ENCODE measurements at regions not wholly inside any gene's neighbourhood (a gene's known extent, or its start where the extent isn't known, plus 50 kb on each side); places are given as distances from the start of the nearest gene placed in this dataset.

DNA sequence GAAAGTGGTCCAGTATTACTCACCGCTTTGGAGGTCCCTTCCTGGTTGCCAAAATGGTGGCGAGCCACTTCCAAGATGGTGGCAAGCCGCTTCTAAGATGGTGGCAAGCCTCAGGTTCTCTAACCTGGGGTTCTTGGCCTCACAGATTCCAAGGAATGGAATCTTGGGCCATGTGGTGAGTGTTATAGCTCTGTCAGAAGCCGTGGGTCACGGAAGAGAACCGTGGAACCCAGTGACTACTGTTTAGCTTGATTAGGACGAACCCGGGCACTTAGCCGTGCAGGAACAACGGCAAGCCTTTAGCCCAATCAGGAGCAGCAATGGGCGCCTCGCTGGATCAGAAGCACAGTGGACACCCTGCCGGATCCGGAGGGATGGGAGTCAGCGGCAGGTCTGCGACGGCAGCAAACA, 356.2 kb upstream of the TMPRSS15 start:
- TF ChIP-seq, protein P1, sequence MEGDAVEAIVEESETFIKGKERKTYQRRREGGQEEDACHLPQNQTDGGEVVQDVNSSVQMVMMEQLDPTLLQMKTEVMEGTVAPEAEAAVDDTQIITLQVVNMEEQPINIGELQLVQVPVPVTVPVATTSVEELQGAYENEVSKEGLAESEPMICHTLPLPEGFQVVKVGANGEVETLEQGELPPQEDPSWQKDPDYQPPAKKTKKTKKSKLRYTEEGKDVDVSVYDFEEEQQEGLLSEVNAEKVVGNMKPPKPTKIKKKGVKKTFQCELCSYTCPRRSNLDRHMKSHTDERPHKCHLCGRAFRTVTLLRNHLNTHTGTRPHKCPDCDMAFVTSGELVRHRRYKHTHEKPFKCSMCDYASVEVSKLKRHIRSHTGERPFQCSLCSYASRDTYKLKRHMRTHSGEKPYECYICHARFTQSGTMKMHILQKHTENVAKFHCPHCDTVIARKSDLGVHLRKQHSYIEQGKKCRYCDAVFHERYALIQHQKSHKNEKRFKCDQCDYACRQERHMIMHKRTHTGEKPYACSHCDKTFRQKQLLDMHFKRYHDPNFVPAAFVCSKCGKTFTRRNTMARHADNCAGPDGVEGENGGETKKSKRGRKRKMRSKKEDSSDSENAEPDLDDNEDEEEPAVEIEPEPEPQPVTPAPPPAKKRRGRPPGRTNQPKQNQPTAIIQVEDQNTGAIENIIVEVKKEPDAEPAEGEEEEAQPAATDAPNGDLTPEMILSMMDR (IDR thresholded peaks at IDR 0.05): no peak
- Mint-ChIP-seq H3K27ac (no peak overlapping the region), H3K27me3 (ENCODE audit: insufficient read depth) (no peaks in the 10 kb centered on the region), H3K4me1 (ENCODE audit: low read depth) (no peaks in the 10 kb centered on the region), H3K4me3 (no peak overlapping the region), H3K36me3 (ENCODE audit: low read depth) (no peaks in the 10 kb centered on the region), H3K9me3 (peaks cover 34% of the 10 kb centered on the region)
- no peak for DNase-seq

DNA sequence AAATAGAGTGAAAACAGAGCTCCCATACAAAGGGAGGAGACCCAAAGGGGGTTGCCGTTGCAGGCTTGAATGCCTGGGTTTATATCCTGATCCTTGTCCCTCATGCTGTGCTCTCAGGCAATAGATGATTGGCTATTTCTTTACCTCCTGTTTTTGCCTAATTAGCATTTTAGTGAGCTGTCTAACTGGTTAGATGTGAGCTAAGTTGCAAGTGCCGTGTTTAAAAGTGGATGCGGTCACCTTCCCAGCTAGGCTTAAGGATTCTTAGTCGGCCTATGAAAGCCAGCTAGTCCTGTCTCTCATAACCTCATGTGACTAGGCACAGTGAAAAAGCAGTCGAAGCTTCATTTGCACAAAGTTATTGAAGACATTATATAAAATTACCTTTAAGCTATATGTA, 356.7 kb upstream of the TMPRSS15 start:
- Mint-ChIP-seq H3K4me3 (no peak overlapping the region), H3K27ac (no peak overlapping the region), H3K4me1 (ENCODE audit: low read depth) (no peaks in the 10 kb centered on the region), H3K27me3 (ENCODE audit: insufficient read depth) (no peaks in the 10 kb centered on the region), H3K36me3 (ENCODE audit: low read depth) (no peaks in the 10 kb centered on the region), H3K9me3 (peaks cover 37% of the 10 kb centered on the region)
- no peak for DNase-seq
- TF ChIP-seq, protein P1 (IDR thresholded peaks at IDR 0.05): no peak

DNA sequence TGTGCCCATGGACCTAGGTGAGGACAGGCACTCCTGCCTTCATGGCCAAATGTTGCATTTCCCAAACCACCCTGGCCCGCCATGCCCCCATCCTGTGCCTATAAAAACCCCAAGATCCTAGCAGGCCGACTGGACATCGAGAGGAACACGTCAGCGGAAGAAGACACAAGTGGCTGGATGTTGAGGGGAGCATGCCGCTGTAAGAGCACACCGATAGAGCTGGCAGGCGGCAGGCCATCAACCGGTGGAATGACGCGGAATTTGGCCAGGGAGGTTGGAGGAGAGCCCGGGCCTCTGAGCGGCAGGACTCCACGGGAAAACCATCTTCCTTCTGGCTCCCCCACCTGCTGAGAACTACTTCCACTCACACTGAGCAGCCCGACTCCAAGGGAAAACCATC, 361.1 kb upstream of the TMPRSS15 start:
- Mint-ChIP-seq H3K9me3 (peaks cover 34% of the 10 kb centered on the region), H3K27ac (no peak overlapping the region), H3K36me3 (ENCODE audit: low read depth) (no peaks in the 10 kb centered on the region), H3K4me1 (ENCODE audit: low read depth) (no peaks in the 10 kb centered on the region), H3K27me3 (ENCODE audit: insufficient read depth) (no peaks in the 10 kb centered on the region), H3K4me3 (no peak overlapping the region)
- TF ChIP-seq, protein P1 (IDR thresholded peaks at IDR 0.05): no peak
- no peak for DNase-seq

DNA sequence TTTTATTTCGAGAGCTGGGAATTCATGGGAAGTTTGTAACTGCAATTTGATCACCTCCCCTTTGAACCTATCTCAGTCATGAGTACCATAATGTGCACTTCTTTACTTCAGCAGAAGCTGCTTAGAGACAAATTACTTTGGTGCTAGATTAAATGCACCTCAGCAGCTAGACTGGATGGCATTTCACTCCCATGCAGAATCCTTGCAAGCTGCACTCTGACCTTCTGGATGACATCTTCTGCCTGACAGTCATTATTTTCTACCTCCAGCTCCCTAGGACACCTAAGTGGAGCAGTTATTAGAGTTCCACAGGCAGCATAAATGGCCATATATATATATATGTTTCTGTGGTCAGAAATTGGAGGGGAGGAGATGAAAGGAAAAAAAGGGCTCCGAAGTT, 366.0 kb upstream of the TMPRSS15 start:
- TF ChIP-seq, protein P1 (IDR thresholded peaks at IDR 0.05): no peak
- H3K27me3 Mint-ChIP-seq (ENCODE audit: insufficient read depth): no peaks in the 10 kb centered on the region
- no peaks in the 10 kb centered on the region for H3K4me1 Mint-ChIP-seq (ENCODE audit: low read depth)
- no peak overlapping the region for H3K27ac Mint-ChIP-seq
- no peak overlapping the region for H3K4me3 Mint-ChIP-seq
- peaks cover 21% of the 10 kb centered on the region for H3K9me3 Mint-ChIP-seq
- no peaks in the 10 kb centered on the region for H3K36me3 Mint-ChIP-seq (ENCODE audit: low read depth)
- no peak for DNase-seq

DNA sequence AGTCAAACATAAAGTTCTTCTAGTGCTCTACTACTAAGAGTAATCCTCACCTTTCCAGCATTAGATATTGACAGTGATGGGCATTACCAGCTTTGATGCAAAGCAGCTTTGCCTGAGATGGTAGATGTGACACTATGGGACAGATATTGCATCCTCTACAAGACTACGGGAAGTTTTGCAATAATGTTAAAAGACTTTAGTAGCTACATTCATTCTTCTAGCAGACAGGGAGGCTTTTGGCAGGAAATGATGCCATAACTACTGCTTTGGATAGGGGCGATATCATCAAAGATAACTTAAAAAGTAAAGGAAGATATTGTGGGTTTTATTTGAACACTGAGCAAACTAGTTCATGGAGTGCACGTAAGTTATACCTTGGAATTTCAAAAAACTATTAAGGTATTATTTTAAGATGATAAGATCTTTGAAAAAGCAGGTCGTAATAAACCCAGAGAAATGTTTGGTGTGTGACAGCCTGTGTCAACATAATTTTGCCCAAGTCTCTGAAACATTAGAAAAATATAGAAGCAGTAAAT, 368.3 kb upstream of the TMPRSS15 start:
- TF ChIP-seq, protein P1 (IDR thresholded peaks at IDR 0.05): no peak
- Mint-ChIP-seq H3K4me1 (ENCODE audit: low read depth) (no peaks in the 10 kb centered on the region), H3K9me3 (peaks cover 15% of the 10 kb centered on the region), H3K27me3 (ENCODE audit: insufficient read depth) (no peaks in the 10 kb centered on the region), H3K36me3 (ENCODE audit: low read depth) (no peaks in the 10 kb centered on the region), H3K4me3 (no peak overlapping the region), H3K27ac (no peak overlapping the region)
- DNase-seq: no peak

DNA sequence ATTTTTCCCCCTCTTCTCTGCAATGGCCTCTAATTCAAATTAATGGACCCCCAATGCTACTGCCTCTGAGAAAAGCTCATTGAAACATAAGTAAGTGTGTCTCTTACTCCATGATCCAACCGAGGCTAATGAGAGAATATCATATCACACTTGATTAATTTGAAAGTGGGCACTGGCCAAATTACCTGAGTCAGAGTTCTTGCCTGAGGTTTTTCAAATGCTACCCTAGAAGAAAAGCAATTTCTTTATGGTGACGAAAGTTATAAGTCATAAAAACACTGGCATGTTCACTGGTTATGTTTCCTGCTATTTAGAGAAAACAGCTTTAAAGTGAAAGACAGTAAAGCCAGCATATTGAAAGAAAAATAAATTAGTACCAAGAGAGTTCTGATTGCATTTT, 368.8 kb upstream of the TMPRSS15 start:
- H3K9me3 Mint-ChIP-seq: peaks cover 18% of the 10 kb centered on the region
- no peaks in the 10 kb centered on the region for H3K4me1 Mint-ChIP-seq (ENCODE audit: low read depth)
- no peaks in the 10 kb centered on the region for H3K36me3 Mint-ChIP-seq (ENCODE audit: low read depth)
- H3K27me3 Mint-ChIP-seq (ENCODE audit: insufficient read depth): no peaks in the 10 kb centered on the region
- no peak for DNase-seq
- TF ChIP-seq, protein P1 (IDR thresholded peaks at IDR 0.05): no peak
- no peak overlapping the region for H3K27ac Mint-ChIP-seq
- no peak overlapping the region for H3K4me3 Mint-ChIP-seq

Measured in HFFc6 (cell line).